Endodermal cell (in vitro differentiated cells): ENCODE measurements at regions not wholly inside any gene's neighbourhood (a gene's known extent, or its start where the extent isn't known, plus 50 kb on each side); places are given as distances from the start of the nearest gene placed in this dataset.

Experiments used
- DNase-seq: peaks from one replicate; pipeline ENCODE4 v3.0.0-alpha.2; 2017
- H3K27ac ChIP-seq: 2 replicates; pipeline ENCODE4 v1.5.1; 2013; ENCODE audit warnings: mild to moderate bottlenecking, low read depth, low read length, moderate library complexity
- H3K27me3 ChIP-seq: 2 replicates; pipeline ENCODE4 v1.6.1; 2013; ENCODE audit warnings: mild to moderate bottlenecking, low read length, moderate library complexity; ENCODE audit not compliant: insufficient read depth, control insufficient read depth, poor library complexity, severe bottlenecking
- H3K36me3 ChIP-seq: 2 replicates; pipeline ENCODE4 v1.7.0; 2013; ENCODE audit warnings: mild to moderate bottlenecking, low read length, moderate library complexity; ENCODE audit not compliant: control insufficient read depth, insufficient read depth
- H3K4me1 ChIP-seq: one replicate; pipeline ENCODE4 v1.7.0; 2013; ENCODE audit warnings: low read length; ENCODE audit not compliant: control insufficient read depth, insufficient read depth
- H3K4me3 ChIP-seq: 2 replicates; pipeline ENCODE4 v1.5.1; 2013; ENCODE audit warnings: mild to moderate bottlenecking, low read length, moderate library complexity
- H3K9ac ChIP-seq: 2 replicates; pipeline ENCODE4 v1.6.1; 2013; ENCODE audit warnings: mild to moderate bottlenecking, low read length, moderate library complexity; ENCODE audit not compliant: poor library complexity, severe bottlenecking; ENCODE audit errors: extremely low read depth
- H3K9me3 ChIP-seq: 2 replicates; pipeline ENCODE4 v1.6.1; 2013; ENCODE audit warnings: mild to moderate bottlenecking, low read length, moderate library complexity; ENCODE audit not compliant: control insufficient read depth
- H3K27ac Mint-ChIP-seq: 2 replicates; pipeline ENCODE4 v1.8.0; 2020; ENCODE audit warnings: mixed read lengths
- H3K27me3 Mint-ChIP-seq: 2 replicates; pipeline ENCODE4 v1.8.0; 2021; ENCODE audit warnings: mild to moderate bottlenecking, mixed read lengths; ENCODE audit not compliant: insufficient read depth
- H3K36me3 Mint-ChIP-seq: 2 replicates; pipeline ENCODE4 v1.8.0; 2020; ENCODE audit warnings: low read depth, mixed read lengths
- H3K4me1 Mint-ChIP-seq: 2 replicates; pipeline ENCODE4 v1.8.0; 2020; ENCODE audit warnings: mixed read lengths
- H3K4me3 Mint-ChIP-seq: 2 replicates; pipeline ENCODE4 v1.8.0; 2020; ENCODE audit warnings: mild to moderate bottlenecking, moderate library complexity, mixed read lengths
- H3K9me3 Mint-ChIP-seq: 2 replicates; pipeline ENCODE4 v1.8.0; 2020; ENCODE audit warnings: mild to moderate bottlenecking, mixed read lengths
- WGBS, 2 experiments: methylation state at CpG; one replicate each; pipeline versions ENCODE4 v1.1.5 to v1.1.7; 2013; ENCODE audit warnings: missing lambda C conversion rate in 2 of 2, mixed read lengths in 1 of 2; ENCODE audit not compliant: insufficient coverage in 1 of 2, insufficient read length in 1 of 2; 5-methylcytosine and 5-hydroxymethylcytosine counted together
- TF ChIP-seq, protein P1 (sequence below): fragments of 200-600 bp; sonication (generic); conservative IDR thresholded peaks from 2 replicates; pipeline ENCODE4 v1.5.0; 2021; ENCODE audit warnings: antibody characterized with exemption, mild to moderate bottlenecking

DNA sequence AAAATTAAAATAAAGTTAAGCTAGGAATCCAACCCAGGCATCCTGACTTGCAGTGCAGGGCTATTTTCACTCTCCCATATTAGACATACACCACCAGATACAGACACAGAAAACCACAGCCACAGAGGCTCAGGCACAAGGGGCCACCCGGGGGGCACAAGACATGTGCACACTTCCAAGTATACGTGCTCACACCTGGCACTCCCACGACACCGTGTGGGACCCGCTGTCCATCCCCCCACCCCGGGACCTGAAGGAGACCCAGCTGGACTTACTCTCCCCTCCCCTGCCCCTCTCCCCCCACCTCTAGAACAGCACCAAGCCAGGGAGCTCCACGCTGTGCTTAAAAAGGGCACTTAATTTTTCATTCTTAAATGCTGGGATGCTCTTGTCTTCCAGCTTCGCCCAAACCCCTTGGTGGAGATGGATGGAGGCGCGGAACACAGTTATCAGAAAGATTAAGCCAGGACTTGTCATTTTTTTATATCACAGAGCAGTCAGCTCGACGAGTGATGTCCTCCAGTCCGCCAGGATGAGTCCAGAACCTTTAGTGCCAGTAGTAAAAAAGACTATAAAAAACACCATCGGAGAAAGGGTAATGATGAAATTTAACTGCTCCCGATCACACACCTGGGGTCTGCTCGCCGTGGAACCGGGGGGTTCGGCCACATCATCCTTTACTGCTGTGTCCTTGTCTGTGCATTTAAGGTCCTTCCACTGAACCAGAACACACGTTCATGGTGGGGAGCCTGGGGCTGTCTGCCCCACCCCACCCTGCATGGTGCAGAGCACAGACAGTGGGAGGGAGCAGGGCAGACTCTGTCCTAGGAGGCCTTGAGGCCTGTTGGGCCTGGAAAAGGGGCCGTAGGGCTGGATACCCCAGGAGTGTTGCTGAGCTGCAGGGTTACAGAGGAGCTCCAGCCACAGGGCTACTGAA is 73.3 kb upstream of the LHX1 start:
- H3K36me3 ChIP-seq = no peaks in the 10 kb centered on the region
- peak overlapping the region; percentile 65 for H3K27ac Mint-ChIP-seq

DNA sequence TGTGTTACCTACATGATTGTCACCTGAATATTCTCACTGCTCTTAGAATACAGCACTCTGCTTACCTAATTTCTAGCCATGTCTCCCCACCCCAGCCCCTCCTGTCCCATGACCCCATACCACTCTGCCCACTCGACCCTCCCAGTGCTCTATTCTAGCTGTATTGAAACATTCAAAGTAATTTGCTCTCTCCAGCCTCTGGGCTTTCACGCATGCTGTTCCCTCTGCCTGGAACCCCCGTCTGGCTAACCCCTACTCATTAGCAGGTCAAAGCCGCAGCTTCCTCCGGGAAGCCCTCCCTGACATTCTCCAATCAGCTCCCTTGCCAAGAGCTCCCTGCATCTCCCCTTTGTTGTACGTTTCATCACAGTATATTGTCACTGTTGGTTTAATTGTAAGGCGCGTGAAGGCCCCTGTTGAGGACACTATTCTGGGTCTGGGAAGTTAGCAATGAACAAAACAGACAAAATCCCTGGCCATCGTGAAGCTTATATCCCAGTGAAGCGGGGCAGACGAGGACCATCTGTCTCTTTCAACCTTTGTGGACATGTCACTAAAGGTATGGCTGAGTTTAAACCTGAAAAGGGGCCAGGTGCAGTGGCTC is 72.3 kb upstream of the LHX1 start:
- peak; percentile 56 for DNase-seq
- peaks cover 2% of the 10 kb centered on the region for H3K27me3 Mint-ChIP-seq
- no peaks in the 10 kb centered on the region for H3K9me3 ChIP-seq

More for the DNA sequence above, 73.3 kb upstream of the LHX1 start:
- TF ChIP-seq, protein P1, sequence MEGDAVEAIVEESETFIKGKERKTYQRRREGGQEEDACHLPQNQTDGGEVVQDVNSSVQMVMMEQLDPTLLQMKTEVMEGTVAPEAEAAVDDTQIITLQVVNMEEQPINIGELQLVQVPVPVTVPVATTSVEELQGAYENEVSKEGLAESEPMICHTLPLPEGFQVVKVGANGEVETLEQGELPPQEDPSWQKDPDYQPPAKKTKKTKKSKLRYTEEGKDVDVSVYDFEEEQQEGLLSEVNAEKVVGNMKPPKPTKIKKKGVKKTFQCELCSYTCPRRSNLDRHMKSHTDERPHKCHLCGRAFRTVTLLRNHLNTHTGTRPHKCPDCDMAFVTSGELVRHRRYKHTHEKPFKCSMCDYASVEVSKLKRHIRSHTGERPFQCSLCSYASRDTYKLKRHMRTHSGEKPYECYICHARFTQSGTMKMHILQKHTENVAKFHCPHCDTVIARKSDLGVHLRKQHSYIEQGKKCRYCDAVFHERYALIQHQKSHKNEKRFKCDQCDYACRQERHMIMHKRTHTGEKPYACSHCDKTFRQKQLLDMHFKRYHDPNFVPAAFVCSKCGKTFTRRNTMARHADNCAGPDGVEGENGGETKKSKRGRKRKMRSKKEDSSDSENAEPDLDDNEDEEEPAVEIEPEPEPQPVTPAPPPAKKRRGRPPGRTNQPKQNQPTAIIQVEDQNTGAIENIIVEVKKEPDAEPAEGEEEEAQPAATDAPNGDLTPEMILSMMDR = no peak
- no peaks in the 10 kb centered on the region for H3K9me3 ChIP-seq
- H3K4me1 ChIP-seq = peaks cover 14% of the 10 kb centered on the region
- no peaks in the 10 kb centered on the region for H3K9me3 Mint-ChIP-seq
- H3K4me3 Mint-ChIP-seq = no peak overlapping the region
- WGBS, 2 experiments = 88 to 93% methylated on average over 15 to 21 of the region's 21 CpGs
- peaks cover 28% of the 10 kb centered on the region for H3K4me1 Mint-ChIP-seq
- H3K27me3 ChIP-seq = no peaks in the 10 kb centered on the region
- peak; percentile 44 for DNase-seq
- H3K27ac ChIP-seq = no peak overlapping the region
- no peak overlapping the region for H3K9ac ChIP-seq
- no peaks in the 10 kb centered on the region for H3K27me3 Mint-ChIP-seq
- no peak overlapping the region for H3K4me3 ChIP-seq
- no peaks in the 10 kb centered on the region for H3K36me3 Mint-ChIP-seq

DNA sequence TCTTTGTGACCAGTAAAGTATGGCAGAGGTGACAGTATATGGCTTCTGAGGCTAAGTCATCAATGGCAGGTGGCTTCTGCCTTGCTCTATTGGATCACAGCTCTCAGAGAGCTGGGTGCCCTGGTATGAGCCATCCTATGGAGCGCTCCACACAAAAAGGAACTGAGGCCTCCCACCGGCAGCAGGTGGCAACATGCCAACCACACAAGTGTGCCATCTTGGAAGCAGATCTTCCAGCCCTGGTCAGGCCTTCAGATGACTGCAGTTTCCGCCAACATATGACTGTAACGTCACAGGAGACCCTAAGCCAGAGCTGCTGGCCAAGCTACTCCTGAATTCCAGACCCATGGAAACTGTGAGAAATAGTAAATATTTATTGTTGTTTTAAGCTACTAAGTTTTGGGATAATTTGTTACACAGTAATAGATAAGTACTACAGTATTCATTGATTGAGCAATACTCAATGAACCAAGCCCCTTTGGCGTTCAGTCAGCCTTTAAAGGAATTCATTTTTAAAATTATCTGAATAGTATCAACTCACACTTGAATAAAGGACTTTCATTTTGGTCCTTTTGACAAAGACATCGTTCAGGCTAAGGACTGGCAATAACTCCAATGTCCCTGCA is 69.4 kb upstream of the LHX1 start:
- Histone ChIP-seq H3K9me3 (peaks cover 6% of the 10 kb centered on the region), H3K27ac (no peak overlapping the region), H3K36me3 (no peaks in the 10 kb centered on the region), H3K4me1 (peaks cover 6% of the 10 kb centered on the region), H3K27me3 (no peaks in the 10 kb centered on the region), H3K9ac (no peak overlapping the region), H3K4me3 (no peak overlapping the region)
- WGBS, 2 experiments = 93 to 100% methylated on average over 3 to 6 of the region's 6 CpGs
- Mint-ChIP-seq H3K36me3 (no peaks in the 10 kb centered on the region), H3K4me1 (peaks cover 10% of the 10 kb centered on the region), H3K4me3 (no peak overlapping the region), H3K27me3 (peaks cover 2% of the 10 kb centered on the region), H3K9me3 (peaks cover 2% of the 10 kb centered on the region), H3K27ac (no peak overlapping the region)
- DNase-seq = no peak
- TF ChIP-seq, protein P1 = no peak

More for the DNA sequence above, 72.3 kb upstream of the LHX1 start:
- peaks cover 14% of the 10 kb centered on the region for H3K4me1 ChIP-seq
- Mint-ChIP-seq H3K27ac (no peak overlapping the region), H3K36me3 (no peaks in the 10 kb centered on the region), H3K9me3 (no peaks in the 10 kb centered on the region), H3K4me1 (peaks cover 23% of the 10 kb centered on the region), H3K4me3 (no peak overlapping the region)
- H3K27ac ChIP-seq = no peak overlapping the region
- 78 to 81% methylated on average over 9 to 11 of the region's 11 CpGs for WGBS, 2 experiments
- no peaks in the 10 kb centered on the region for H3K36me3 ChIP-seq
- no peaks in the 10 kb centered on the region for H3K27me3 ChIP-seq
- no peak overlapping the region for H3K4me3 ChIP-seq
- TF ChIP-seq, protein P1 = no peak
- H3K9ac ChIP-seq = no peak overlapping the region
